ENCODE measurements at regions not wholly inside any gene's neighbourhood (a gene's known extent, or its start where the extent isn't known, plus 50 kb on each side); places are given as distances from the start of the nearest gene placed in this dataset.

- 97% methylated on average over 3 of the region's 3 CpGs for WGBS
- H3K4me3 ChIP-seq (ENCODE audit: low read depth in 1 of 3, low read length in 3 of 3), result no peak overlapping the region
- H3K27me3 ChIP-seq (ENCODE audit: control insufficient read depth in 4 of 4, insufficient read depth in 4 of 4, low read length in 3 of 4), result no peaks in the 10 kb centered on the region
- H3K9me3 ChIP-seq (ENCODE audit: control insufficient read depth in 4 of 4, low read length in 3 of 4), result no peaks in the 10 kb centered on the region
- DNase-seq (ENCODE audit: low spot score), result no peak
- TF ChIP-seq, protein P1, sequence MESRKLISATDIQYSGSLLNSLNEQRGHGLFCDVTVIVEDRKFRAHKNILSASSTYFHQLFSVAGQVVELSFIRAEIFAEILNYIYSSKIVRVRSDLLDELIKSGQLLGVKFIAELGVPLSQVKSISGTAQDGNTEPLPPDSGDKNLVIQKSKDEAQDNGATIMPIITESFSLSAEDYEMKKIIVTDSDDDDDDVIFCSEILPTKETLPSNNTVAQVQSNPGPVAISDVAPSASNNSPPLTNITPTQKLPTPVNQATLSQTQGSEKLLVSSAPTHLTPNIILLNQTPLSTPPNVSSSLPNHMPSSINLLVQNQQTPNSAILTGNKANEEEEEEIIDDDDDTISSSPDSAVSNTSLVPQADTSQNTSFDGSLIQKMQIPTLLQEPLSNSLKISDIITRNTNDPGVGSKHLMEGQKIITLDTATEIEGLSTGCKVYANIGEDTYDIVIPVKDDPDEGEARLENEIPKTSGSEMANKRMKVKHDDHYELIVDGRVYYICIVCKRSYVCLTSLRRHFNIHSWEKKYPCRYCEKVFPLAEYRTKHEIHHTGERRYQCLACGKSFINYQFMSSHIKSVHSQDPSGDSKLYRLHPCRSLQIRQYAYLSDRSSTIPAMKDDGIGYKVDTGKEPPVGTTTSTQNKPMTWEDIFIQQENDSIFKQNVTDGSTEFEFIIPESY (IDR thresholded peaks at IDR 0.05), result no peak
- no peak overlapping the region for H3K9ac ChIP-seq (ENCODE audit: low read depth in 1 of 2, low read length in 2 of 2)
- no peaks in the 10 kb centered on the region for H3K36me3 ChIP-seq (ENCODE audit: control insufficient read depth in 4 of 4, insufficient read depth in 3 of 4, low read depth in 1 of 4, low read length in 3 of 4)
- H3K27ac ChIP-seq (ENCODE audit: low read depth in 1 of 2, low read length in 2 of 2), result no peak overlapping the region
- H3K4me1 ChIP-seq (ENCODE audit: control insufficient read depth in 4 of 4, insufficient read depth in 4 of 4, low read length in 3 of 4), result peaks cover 0 to 2% (median under 1%) of the 10 kb centered on the region in 4 donors
These were observed 169.5 kb upstream of the CADM1 start for GRCh38 chr11:115673720-115674119.

DNA sequence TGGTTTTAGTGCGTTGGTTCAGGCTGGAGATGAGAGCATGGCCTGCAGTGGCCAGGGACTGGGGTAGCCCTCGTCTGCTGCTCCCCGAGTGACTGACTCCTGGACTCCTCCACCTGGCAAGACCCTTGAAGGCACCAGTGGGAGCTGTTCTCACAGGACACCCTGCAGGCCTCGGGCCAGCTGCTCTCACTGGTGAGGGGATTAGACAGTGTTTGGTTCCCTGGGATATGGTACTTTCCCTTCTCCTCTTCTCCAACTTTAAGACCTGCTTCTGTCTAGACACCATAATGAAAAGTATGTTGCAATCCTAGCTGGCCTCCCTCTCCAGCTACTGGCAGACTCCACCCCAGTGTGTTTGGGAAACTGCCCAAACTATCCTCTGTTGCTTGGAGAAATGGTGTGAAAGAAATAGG is 168.8 kb upstream of the CADM1 start:
- Histone ChIP-seq H3K36me3 (ENCODE audit: control insufficient read depth in 4 of 4, insufficient read depth in 3 of 4, low read depth in 1 of 4, low read length in 3 of 4) (no peaks in the 10 kb centered on the region), H3K9ac (ENCODE audit: low read depth in 1 of 2, low read length in 2 of 2) (no peak overlapping the region), H3K4me3 (ENCODE audit: low read depth in 1 of 3, low read length in 3 of 3) (no peak overlapping the region), H3K27ac (ENCODE audit: low read depth in 1 of 2, low read length in 2 of 2) (no peak overlapping the region), H3K9me3 (ENCODE audit: control insufficient read depth in 4 of 4, low read length in 3 of 4) (no peaks in the 10 kb centered on the region), H3K4me1 (ENCODE audit: control insufficient read depth in 4 of 4, insufficient read depth in 4 of 4, low read length in 3 of 4) (peaks cover 0 to 2% (median under 1%) of the 10 kb centered on the region in 4 donors), H3K27me3 (ENCODE audit: control insufficient read depth in 4 of 4, insufficient read depth in 4 of 4, low read length in 3 of 4) (no peaks in the 10 kb centered on the region)
- TF ChIP-seq FOXA1 (IDR thresholded peaks at IDR 0.05), result no peak
- TF ChIP-seq RAD21 (IDR thresholded peaks at IDR 0.05), result peak in 1 of 2 donors; percentile 46
- DNase-seq (ENCODE audit: low spot score), result no peak
- WGBS, result 90% methylated on average over 4 of the region's 4 CpGs

- H3K27me3 ChIP-seq (ENCODE audit: control insufficient read depth in 4 of 4, insufficient read depth in 4 of 4, low read length in 3 of 4), result no peaks in the 10 kb centered on the region
- no peak overlapping the region for H3K9ac ChIP-seq (ENCODE audit: low read depth in 1 of 2, low read length in 2 of 2)
- TF ChIP-seq TAF1 (conservative IDR thresholded peaks at IDR 0.05) (no peak), FOXA2 (IDR thresholded peaks at IDR 0.05) (no peak), REST (IDR thresholded peaks at IDR 0.05) (no peak), RAD21 (IDR thresholded peaks at IDR 0.05) (no peak), YY1 (IDR thresholded peaks at IDR 0.05) (no peak), NR2F2 (IDR thresholded peaks at IDR 0.05) (no peak), SP1 (IDR thresholded peaks at IDR 0.05) (no peak), EGR1 (IDR thresholded peaks at IDR 0.05; ENCODE audit: low read depth in 2 of 2) (no peak), HNF4A (conservative IDR thresholded peaks at IDR 0.05) (no peak), GABPA (IDR thresholded peaks at IDR 0.05 in 1 of 2, conservative IDR thresholded peaks at IDR 0.05 in 1 of 2) (no peak), ATF3 (IDR thresholded peaks at IDR 0.05) (no peak), HNF4G (IDR thresholded peaks at IDR 0.05) (no peak), FOXA1 (IDR thresholded peaks at IDR 0.05) (no peak), RXRA (IDR thresholded peaks at IDR 0.05) (no peak)
- TF ChIP-seq, protein P2, sequence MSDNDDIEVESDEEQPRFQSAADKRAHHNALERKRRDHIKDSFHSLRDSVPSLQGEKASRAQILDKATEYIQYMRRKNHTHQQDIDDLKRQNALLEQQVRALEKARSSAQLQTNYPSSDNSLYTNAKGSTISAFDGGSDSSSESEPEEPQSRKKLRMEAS (IDR thresholded peaks at IDR 0.05), result no peak
- TF ChIP-seq, protein P1 (IDR thresholded peaks at IDR 0.05), result no peak
- TF ChIP-seq, protein P3, sequence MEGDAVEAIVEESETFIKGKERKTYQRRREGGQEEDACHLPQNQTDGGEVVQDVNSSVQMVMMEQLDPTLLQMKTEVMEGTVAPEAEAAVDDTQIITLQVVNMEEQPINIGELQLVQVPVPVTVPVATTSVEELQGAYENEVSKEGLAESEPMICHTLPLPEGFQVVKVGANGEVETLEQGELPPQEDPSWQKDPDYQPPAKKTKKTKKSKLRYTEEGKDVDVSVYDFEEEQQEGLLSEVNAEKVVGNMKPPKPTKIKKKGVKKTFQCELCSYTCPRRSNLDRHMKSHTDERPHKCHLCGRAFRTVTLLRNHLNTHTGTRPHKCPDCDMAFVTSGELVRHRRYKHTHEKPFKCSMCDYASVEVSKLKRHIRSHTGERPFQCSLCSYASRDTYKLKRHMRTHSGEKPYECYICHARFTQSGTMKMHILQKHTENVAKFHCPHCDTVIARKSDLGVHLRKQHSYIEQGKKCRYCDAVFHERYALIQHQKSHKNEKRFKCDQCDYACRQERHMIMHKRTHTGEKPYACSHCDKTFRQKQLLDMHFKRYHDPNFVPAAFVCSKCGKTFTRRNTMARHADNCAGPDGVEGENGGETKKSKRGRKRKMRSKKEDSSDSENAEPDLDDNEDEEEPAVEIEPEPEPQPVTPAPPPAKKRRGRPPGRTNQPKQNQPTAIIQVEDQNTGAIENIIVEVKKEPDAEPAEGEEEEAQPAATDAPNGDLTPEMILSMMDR (IDR thresholded peaks at IDR 0.05; ENCODE audit: low read depth, low read length, missing input control), result no peak
- no peaks in the 10 kb centered on the region for H3K9me3 ChIP-seq (ENCODE audit: control insufficient read depth in 4 of 4, low read length in 3 of 4)
- 89% methylated on average over 7 of the region's 7 CpGs for WGBS
- no peaks in the 10 kb centered on the region for H3K36me3 ChIP-seq (ENCODE audit: control insufficient read depth in 4 of 4, insufficient read depth in 3 of 4, low read depth in 1 of 4, low read length in 3 of 4)
- DNase-seq (ENCODE audit: low spot score), result no peak
- peaks cover 0 to 2% (median under 1%) of the 10 kb centered on the region in 4 donors for H3K4me1 ChIP-seq (ENCODE audit: control insufficient read depth in 4 of 4, insufficient read depth in 4 of 4, low read length in 3 of 4)
- H3K4me3 ChIP-seq (ENCODE audit: low read depth in 1 of 3, low read length in 3 of 3), result no peak overlapping the region
- no peak overlapping the region for H3K27ac ChIP-seq (ENCODE audit: low read depth in 1 of 2, low read length in 2 of 2)
These were observed 168.2 kb upstream of the CADM1 start for GRCh38 chr11:115672412-115672811.
